A549 (cell line): ENCODE measurements at regions not wholly inside any gene's neighbourhood (a gene's known extent, or its start where the extent isn't known, plus 50 kb on each side); places are given as distances from the start of the nearest gene placed in this dataset.

Experiments
- ATAC-seq, 2 experiments: fragments of 200-7000 bp in 1 of 2; fragments of >200 bp in 1 of 2; cut with Nextera tagmentation in 1 of 2; cut with Tn5 transposase in 1 of 2; 3 replicates each; pipeline versions ENCODE4 v1.8.0 to v1.9.1; 2018 to 2020; ENCODE audit warnings: mild to moderate bottlenecking in 1 of 2, moderate library complexity in 1 of 2
- CTCF ChIA-PET: fragments of 300-600 bp; sonication (Branson Sonifier 250); formaldehyde crosslinking; extraction: SDS; loops from one replicate; lab custom pipeline; 2021; ENCODE audit warnings: antibody characterized with exemption, inconsistent platforms; lab: Yijun Ruan, JAX
- POLR2A ChIA-PET: fragments of 350-600 bp; formaldehyde crosslinking; extraction: SDS; loops from one replicate; lab custom pipeline; 2021; ENCODE audit warnings: antibody characterized with exemption, inconsistent platforms; lab: Yijun Ruan, JAX
- DNase-seq, 2 experiments: peaks; one replicate each; pipeline versions ENCODE4 v3.0.0 to v3.0.0-alpha.2; 2011 to 2016; ENCODE audit warnings: low read depth in 1 of 2, low spot score in 1 of 2
- FAIRE-seq: peaks from 2 replicates; lab custom pipeline; 2011; peaks lifted over from hg19 to GRCh38; lab: Jason Lieb, UNC
- H3K27ac ChIP-seq, 2 experiments: fragments of >200 bp; sonication (Bioruptor Twin); formaldehyde crosslinking; 3 replicates each; pipeline ENCODE4 v1.5.1; 2016 to 2017
- H3K4me1 ChIP-seq: fragments of >200 bp; sonication (Bioruptor Twin); formaldehyde crosslinking; 3 replicates; pipeline ENCODE4 v1.6.1; 2016
- H3K4me2 ChIP-seq: fragments of >200 bp; sonication (Bioruptor Twin); formaldehyde crosslinking; 3 replicates; pipeline ENCODE4 v1.6.1; 2016
- H3K4me3 ChIP-seq: fragments of >200 bp; sonication (Bioruptor Twin); formaldehyde crosslinking; 3 replicates; pipeline ENCODE4 v1.5.1; 2016
- H3K9me3 ChIP-seq: fragments of >200 bp; sonication (Bioruptor Twin); formaldehyde crosslinking; 3 replicates; pipeline ENCODE4 v1.6.1; 2016
- BCL3 ChIP-seq: fragments of >200 bp; sonication (Bioruptor Twin); formaldehyde crosslinking; IDR thresholded peaks from 3 replicates; pipeline ENCODE4 v1.6.1; 2016
- CBX8 ChIP-seq: fragments of 200-600 bp; sonication (generic); IDR thresholded peaks from 2 replicates; pipeline ENCODE4 v1.6.1; 2016
- CHD2 ChIP-seq: fragments of 150-350 bp; IDR thresholded peaks from 2 replicates; pipeline ENCODE4 v1.6.1; 2014; ENCODE audit warnings: low read length; ENCODE audit not compliant: partially characterized antibody
- CHD4 ChIP-seq: fragments of 200-600 bp; sonication (generic); IDR thresholded peaks from 2 replicates; pipeline ENCODE4 v1.6.1; 2016; ENCODE audit warnings: antibody characterized with exemption, mild to moderate bottlenecking, borderline replicate concordance
- E2F6 ChIP-seq: IDR thresholded peaks from 2 replicates; pipeline ENCODE4 v1.6.1; 2012; ENCODE audit warnings: low read depth, borderline replicate concordance
- ELK1 ChIP-seq: fragments of 150-350 bp; IDR thresholded peaks from 2 replicates; pipeline ENCODE4 v1.6.1; 2014; ENCODE audit warnings: low read depth, mild to moderate bottlenecking, low read length
- EP300 ChIP-seq, 2 experiments: fragments of >200 bp; sonication (Bioruptor Twin); formaldehyde crosslinking; IDR thresholded peaks; 2 replicates in 1 of 2; 3 replicates in 1 of 2; pipeline ENCODE4 v1.6.1; 2016 to 2017
- FOSL2 ChIP-seq, 2 experiments: fragments of 450-650 bp in 1 of 2; fragments of >200 bp in 1 of 2; sonication (Bioruptor Twin) in 1 of 2; formaldehyde crosslinking; IDR thresholded peaks; 2 replicates each; pipeline versions ENCODE4 v1.5.0 to v1.6.1; 2016 to 2020; ENCODE audit warnings: mild to moderate bottlenecking in 1 of 2, moderate library complexity in 1 of 2
- FOXS1 ChIP-seq: fragments of 250-450 bp; sonication (Bioruptor Pico); IDR thresholded peaks from 2 replicates; pipeline ENCODE4 v1.5.0; 2020; ENCODE audit warnings: mild to moderate bottlenecking, moderate library complexity
- GATA3 ChIP-seq: IDR thresholded peaks from 2 replicates; pipeline ENCODE4 v1.6.1; 2012; ENCODE audit warnings: borderline replicate concordance
- HDAC2 ChIP-seq: fragments of 200-600 bp; sonication (generic); IDR thresholded peaks from 2 replicates; pipeline ENCODE4 v1.6.1; 2016
- HEYL ChIP-seq: fragments of 250-450 bp; sonication (Bioruptor Pico); IDR thresholded peaks from 2 replicates; pipeline ENCODE4 v1.8.0; 2021; ENCODE audit warnings: mild to moderate bottlenecking, moderate library complexity
- MAFK ChIP-seq: fragments of 450-650 bp; IDR thresholded peaks from 2 replicates; pipeline ENCODE4 v1.6.1; 2014; ENCODE audit not compliant: partially characterized antibody
- MAZ ChIP-seq: fragments of 150-350 bp; IDR thresholded peaks from 2 replicates; pipeline ENCODE4 v1.6.1; 2014; ENCODE audit warnings: antibody characterized with exemption, low read depth, low read length, borderline replicate concordance
- MYC ChIP-seq: IDR thresholded peaks from 2 replicates; pipeline ENCODE4 v1.6.1; 2012; ENCODE audit warnings: mild to moderate bottlenecking, inconsistent platforms, low read length, improper control_type of control experiment, borderline replicate concordance
- NFE2L2 ChIP-seq: fragments of 150-350 bp; conservative IDR thresholded peaks from 2 replicates; pipeline ENCODE4 v1.6.1; 2014; ENCODE audit warnings: low read length
- SREBF2 ChIP-seq: fragments of 450-650 bp; IDR thresholded peaks from 2 replicates; pipeline ENCODE4 v1.6.1; 2014; ENCODE audit warnings: mild to moderate bottlenecking, moderate library complexity
- TP53 ChIP-seq: fragments of 250-450 bp; sonication (Bioruptor Pico); IDR thresholded peaks from 2 replicates; pipeline ENCODE4 v1.5.0; 2021; ENCODE audit warnings: mild to moderate bottlenecking, moderate library complexity
- ZC3H11A ChIP-seq: fragments of 450-650 bp; IDR thresholded peaks from 2 replicates; pipeline ENCODE4 v1.6.1; 2014; ENCODE audit warnings: antibody characterized with exemption, mild to moderate bottlenecking
- ZNF302 ChIP-seq: fragments of 250-450 bp; sonication (Bioruptor Pico); IDR thresholded peaks from 2 replicates; pipeline ENCODE4 v1.9.0; 2021; ENCODE audit warnings: inconsistent platforms, mild to moderate bottlenecking, moderate library complexity
- WGBS: methylation state at CpG from one replicate; pipeline ENCODE4 v1.1.6; 2017; ENCODE audit errors: missing lambda C conversion rate; 5-methylcytosine and 5-hydroxymethylcytosine counted together
- TF ChIP-seq, protein P1 (sequence below): IDR thresholded peaks from 2 replicates; pipeline ENCODE4 v1.6.1; 2012
- TF ChIP-seq, protein P2 (sequence below): fragments of 200-600 bp; sonication (generic); IDR thresholded peaks from 2 replicates; pipeline ENCODE4 v1.6.1; 2016; ENCODE audit warnings: antibody characterized with exemption, mild to moderate bottlenecking, moderate library complexity

DNA sequence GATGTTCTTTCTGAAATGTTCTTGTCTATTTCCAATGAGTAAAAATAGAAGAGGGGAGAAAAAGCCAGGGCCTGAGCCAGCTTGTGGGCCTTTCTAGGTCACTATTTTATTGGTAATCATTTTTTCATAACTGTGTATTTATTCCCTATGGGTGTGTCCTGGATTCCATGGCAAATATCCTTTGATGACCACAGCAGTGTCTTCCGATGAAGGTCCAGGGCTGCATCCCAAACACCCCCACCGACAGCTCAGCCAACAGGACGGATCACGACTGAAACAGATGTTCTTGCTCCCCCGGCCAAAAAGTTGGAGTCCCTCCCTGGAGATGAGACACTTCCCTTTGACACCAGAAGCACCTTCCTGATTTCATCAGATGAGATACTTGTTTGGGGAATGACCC is 105.4 kb upstream of the PLEKHG1 start:
- ATAC-seq (no peak), DNase-seq (no peak), FAIRE-seq (no peak)
- H3K4me1 ChIP-seq = peaks cover 7% of the 10 kb centered on the region
- CTCF ChIA-PET = interaction anchor here (1.2 kb wide), 1 partner anchor 19 kb away, joined by 3 read pairs; no protein-coding TSS in a partner anchor
- POLR2A ChIA-PET = no interaction called here
- WGBS = 64% methylated on average over 4 of the region's 5 CpGs
- H3K9me3 ChIP-seq = no peaks in the 10 kb centered on the region
- H3K4me3 ChIP-seq = no peak overlapping the region
- no peak overlapping the region for H3K27ac ChIP-seq
- TF ChIP-seq FOXS1 (CRISPR knock-in tag) (no peak), HDAC2 (no peak), ZC3H11A (no peak), E2F6 (no peak), GATA3 (no peak), ZNF302 (CRISPR knock-in tag) (no peak), FOSL2 (IDR thresholded peaks at IDR 0.05) (no peak), FOSL2 (CRISPR knock-in tag; IDR thresholded peaks at IDR 0.05) (no peak), CHD2 (no peak), NFE2L2 (no peak), MAZ (no peak), CBX8 (no peak), MYC (no peak), ELK1 (no peak), EP300 (IDR thresholded peaks at IDR 0.05) (no peak), HEYL (CRISPR knock-in tag) (no peak)
- H3K4me2 ChIP-seq = no peak overlapping the region

- no peak for ATAC-seq
- FAIRE-seq = no peak
- H3K9me3 ChIP-seq = no peaks in the 10 kb centered on the region
- DNase-seq = no peak
- H3K4me3 ChIP-seq = no peak overlapping the region
- no peak overlapping the region for H3K4me2 ChIP-seq
- H3K27ac ChIP-seq = no peak overlapping the region
- peaks cover 7% of the 10 kb centered on the region for H3K4me1 ChIP-seq
- CTCF ChIA-PET = no interaction called here
- POLR2A ChIA-PET = no interaction called here
- TF ChIP-seq GATA3 (no peak), MAZ (no peak), BCL3 (no peak), MAFK (no peak), SREBF2 (no peak), CHD2 (no peak), CBX8 (no peak), MYC (no peak), CHD4 (no peak), TP53 (no peak)
- TF ChIP-seq, protein P1, sequence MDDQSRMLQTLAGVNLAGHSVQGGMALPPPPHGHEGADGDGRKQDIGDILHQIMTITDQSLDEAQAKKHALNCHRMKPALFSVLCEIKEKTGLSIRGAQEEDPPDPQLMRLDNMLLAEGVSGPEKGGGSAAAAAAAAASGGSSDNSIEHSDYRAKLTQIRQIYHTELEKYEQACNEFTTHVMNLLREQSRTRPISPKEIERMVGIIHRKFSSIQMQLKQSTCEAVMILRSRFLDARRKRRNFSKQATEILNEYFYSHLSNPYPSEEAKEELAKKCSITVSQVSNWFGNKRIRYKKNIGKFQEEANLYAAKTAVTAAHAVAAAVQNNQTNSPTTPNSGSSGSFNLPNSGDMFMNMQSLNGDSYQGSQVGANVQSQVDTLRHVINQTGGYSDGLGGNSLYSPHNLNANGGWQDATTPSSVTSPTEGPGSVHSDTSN = no peak
- TF ChIP-seq, protein P2, sequence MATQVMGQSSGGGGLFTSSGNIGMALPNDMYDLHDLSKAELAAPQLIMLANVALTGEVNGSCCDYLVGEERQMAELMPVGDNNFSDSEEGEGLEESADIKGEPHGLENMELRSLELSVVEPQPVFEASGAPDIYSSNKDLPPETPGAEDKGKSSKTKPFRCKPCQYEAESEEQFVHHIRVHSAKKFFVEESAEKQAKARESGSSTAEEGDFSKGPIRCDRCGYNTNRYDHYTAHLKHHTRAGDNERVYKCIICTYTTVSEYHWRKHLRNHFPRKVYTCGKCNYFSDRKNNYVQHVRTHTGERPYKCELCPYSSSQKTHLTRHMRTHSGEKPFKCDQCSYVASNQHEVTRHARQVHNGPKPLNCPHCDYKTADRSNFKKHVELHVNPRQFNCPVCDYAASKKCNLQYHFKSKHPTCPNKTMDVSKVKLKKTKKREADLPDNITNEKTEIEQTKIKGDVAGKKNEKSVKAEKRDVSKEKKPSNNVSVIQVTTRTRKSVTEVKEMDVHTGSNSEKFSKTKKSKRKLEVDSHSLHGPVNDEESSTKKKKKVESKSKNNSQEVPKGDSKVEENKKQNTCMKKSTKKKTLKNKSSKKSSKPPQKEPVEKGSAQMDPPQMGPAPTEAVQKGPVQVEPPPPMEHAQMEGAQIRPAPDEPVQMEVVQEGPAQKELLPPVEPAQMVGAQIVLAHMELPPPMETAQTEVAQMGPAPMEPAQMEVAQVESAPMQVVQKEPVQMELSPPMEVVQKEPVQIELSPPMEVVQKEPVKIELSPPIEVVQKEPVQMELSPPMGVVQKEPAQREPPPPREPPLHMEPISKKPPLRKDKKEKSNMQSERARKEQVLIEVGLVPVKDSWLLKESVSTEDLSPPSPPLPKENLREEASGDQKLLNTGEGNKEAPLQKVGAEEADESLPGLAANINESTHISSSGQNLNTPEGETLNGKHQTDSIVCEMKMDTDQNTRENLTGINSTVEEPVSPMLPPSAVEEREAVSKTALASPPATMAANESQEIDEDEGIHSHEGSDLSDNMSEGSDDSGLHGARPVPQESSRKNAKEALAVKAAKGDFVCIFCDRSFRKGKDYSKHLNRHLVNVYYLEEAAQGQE = no peak
- 40% methylated on average over 1 of the region's 1 CpG for WGBS
Observed at GRCh38 chr6:150495126-150495525, 104.6 kb upstream of the PLEKHG1 start.
